HL-60 (cell line): ENCODE measurements at regions not wholly inside any gene's neighbourhood (a gene's known extent, or its start where the extent isn't known, plus 50 kb on each side); places are given as distances from the start of the nearest gene placed in this dataset.

Experiments used
- GABPA ChIP-seq: IDR thresholded peaks from 2 replicates; pipeline ENCODE4 v1.6.1; 2012; ENCODE audit warnings: low read depth
- POLR2AphosphoS5 ChIP-seq: IDR thresholded peaks from 2 replicates; pipeline ENCODE4 v1.6.1; 2012; ENCODE audit warnings: low read depth
- REST ChIP-seq: IDR thresholded peaks from 2 replicates; pipeline ENCODE4 v1.6.1; 2012; ENCODE audit warnings: low read depth; ENCODE audit not compliant: insufficient replicate concordance
- TF ChIP-seq, protein P1 (sequence below): IDR thresholded peaks from one replicate; pipeline ENCODE4 v1.5.1; 2011; ENCODE audit warnings: low read length, control low read depth, inconsistent platforms; ENCODE audit not compliant: insufficient read depth

- TF ChIP-seq POLR2AphosphoS5 (no peak), GABPA (no peak), REST (no peak)
- TF ChIP-seq, protein P1, sequence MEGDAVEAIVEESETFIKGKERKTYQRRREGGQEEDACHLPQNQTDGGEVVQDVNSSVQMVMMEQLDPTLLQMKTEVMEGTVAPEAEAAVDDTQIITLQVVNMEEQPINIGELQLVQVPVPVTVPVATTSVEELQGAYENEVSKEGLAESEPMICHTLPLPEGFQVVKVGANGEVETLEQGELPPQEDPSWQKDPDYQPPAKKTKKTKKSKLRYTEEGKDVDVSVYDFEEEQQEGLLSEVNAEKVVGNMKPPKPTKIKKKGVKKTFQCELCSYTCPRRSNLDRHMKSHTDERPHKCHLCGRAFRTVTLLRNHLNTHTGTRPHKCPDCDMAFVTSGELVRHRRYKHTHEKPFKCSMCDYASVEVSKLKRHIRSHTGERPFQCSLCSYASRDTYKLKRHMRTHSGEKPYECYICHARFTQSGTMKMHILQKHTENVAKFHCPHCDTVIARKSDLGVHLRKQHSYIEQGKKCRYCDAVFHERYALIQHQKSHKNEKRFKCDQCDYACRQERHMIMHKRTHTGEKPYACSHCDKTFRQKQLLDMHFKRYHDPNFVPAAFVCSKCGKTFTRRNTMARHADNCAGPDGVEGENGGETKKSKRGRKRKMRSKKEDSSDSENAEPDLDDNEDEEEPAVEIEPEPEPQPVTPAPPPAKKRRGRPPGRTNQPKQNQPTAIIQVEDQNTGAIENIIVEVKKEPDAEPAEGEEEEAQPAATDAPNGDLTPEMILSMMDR: no peak
Observed at GRCh38 chr12:34605510-34605887, 583.2 kb downstream of the ALG10 start.
